ENCODE measurements at regions not wholly inside any gene's neighbourhood (a gene's known extent, or its start where the extent isn't known, plus 50 kb on each side); places are given as distances from the start of the nearest gene placed in this dataset.

DNA sequence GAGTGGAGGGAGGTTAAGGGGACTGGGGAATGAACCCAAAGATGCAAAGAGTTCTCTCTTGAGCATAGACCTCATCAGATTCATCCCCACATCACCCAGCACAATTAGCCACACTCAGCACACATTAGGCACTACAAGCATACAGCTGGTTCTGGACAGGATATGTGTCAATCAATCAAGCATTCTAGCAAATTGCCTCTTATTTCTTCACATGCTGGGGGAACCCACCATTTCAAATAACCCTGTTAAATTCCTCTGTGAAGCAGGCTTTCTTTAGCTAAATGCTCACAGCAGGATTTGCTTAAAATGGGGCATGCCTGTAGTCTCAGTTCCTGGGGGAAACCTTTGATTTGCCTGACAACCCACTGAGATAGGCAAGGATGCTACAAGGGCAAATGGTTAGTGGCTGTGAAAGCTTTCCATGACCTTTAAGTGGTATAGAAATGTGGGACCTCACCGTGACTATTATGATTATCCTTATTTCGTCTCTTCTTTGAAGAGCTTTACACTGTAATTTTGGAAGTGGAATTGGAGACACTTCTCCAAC lies 193.4 kb upstream of the ZMIZ1 start:
- no peak for TF ChIP-seq POLR2AphosphoS5 (IDR thresholded peaks at IDR 0.05)
- TF ChIP-seq, protein P1, sequence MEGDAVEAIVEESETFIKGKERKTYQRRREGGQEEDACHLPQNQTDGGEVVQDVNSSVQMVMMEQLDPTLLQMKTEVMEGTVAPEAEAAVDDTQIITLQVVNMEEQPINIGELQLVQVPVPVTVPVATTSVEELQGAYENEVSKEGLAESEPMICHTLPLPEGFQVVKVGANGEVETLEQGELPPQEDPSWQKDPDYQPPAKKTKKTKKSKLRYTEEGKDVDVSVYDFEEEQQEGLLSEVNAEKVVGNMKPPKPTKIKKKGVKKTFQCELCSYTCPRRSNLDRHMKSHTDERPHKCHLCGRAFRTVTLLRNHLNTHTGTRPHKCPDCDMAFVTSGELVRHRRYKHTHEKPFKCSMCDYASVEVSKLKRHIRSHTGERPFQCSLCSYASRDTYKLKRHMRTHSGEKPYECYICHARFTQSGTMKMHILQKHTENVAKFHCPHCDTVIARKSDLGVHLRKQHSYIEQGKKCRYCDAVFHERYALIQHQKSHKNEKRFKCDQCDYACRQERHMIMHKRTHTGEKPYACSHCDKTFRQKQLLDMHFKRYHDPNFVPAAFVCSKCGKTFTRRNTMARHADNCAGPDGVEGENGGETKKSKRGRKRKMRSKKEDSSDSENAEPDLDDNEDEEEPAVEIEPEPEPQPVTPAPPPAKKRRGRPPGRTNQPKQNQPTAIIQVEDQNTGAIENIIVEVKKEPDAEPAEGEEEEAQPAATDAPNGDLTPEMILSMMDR (IDR thresholded peaks at IDR 0.05), result no peak
- no peak for TF ChIP-seq EP300 (IDR thresholded peaks at IDR 0.05)
- no peak for TF ChIP-seq POLR2A (IDR thresholded peaks at IDR 0.05)

All from suprapubic skin (tissue), 4 donors.